GM19372 (cell line): ENCODE measurements at regions not wholly inside any gene's neighbourhood (a gene's known extent, or its start where the extent isn't known, plus 50 kb on each side); places are given as distances from the start of the nearest gene placed in this dataset.
"Not testable (repeated sequence)": the region's sequence is repeated elsewhere in the genome, so short reads cannot be mapped to it uniquely, and the experiment has no call there.

Experiments used
- ATAC-seq: cut with Tn5 transposase; IDR thresholded peaks from one replicate; pipeline ENCODE4 v1.9.1; 2021; ENCODE audit warnings: mild to moderate bottlenecking, low read depth, moderate library complexity; ENCODE audit not compliant: unreplicated experiment

GRCh38 chr21:23886828-23887724, 1720.2 kb downstream of the MRPL39 start:
- ATAC-seq = no peak

- no peak for ATAC-seq
Observed at GRCh38 chr21:23881783-23882182, 1725.5 kb downstream of the MRPL39 start.

- ATAC-seq = no peak
Observed at GRCh38 chr21:23876925-23877558, 1730.2 kb downstream of the MRPL39 start.

GRCh38 chr21:23874271-23874670, 1733.0 kb downstream of the MRPL39 start:
- no peak for ATAC-seq

- no peak for ATAC-seq
Observed at GRCh38 chr21:23861911-23862504, 1745.3 kb downstream of the MRPL39 start.

- no peak for ATAC-seq
Observed at GRCh38 chr21:23858878-23859277, 1748.4 kb downstream of the MRPL39 start.

- no peak for ATAC-seq
Observed at GRCh38 chr21:23853796-23854379, 1753.4 kb downstream of the MRPL39 start.

- no peak for ATAC-seq
Observed at GRCh38 chr21:23837564-23837963, 1769.7 kb downstream of the MRPL39 start.

GRCh38 chr21:23822760-23823159, 1784.5 kb downstream of the MRPL39 start:
- no peak for ATAC-seq

- no peak for ATAC-seq
Observed at GRCh38 chr21:23817337-23817736, 1789.9 kb downstream of the MRPL39 start.

- no peak for ATAC-seq
Observed at GRCh38 chr21:23812485-23812884, 1794.8 kb downstream of the MRPL39 start.

- ATAC-seq = no peak
Observed at GRCh38 chr21:23811805-23812204, 1795.5 kb downstream of the MRPL39 start.

- no peak for ATAC-seq
Observed at GRCh38 chr21:23809573-23809972, 1797.7 kb downstream of the MRPL39 start.

GRCh38 chr21:23806966-23807548, 1800.2 kb downstream of the MRPL39 start:
- ATAC-seq = not testable (repeated sequence)

GRCh38 chr21:23804866-23805265, 1802.4 kb downstream of the MRPL39 start:
- no peak for ATAC-seq

- ATAC-seq = no peak
Observed at GRCh38 chr21:23801292-23801691, 1806.0 kb downstream of the MRPL39 start.

GRCh38 chr21:23799376-23799775, 1807.9 kb downstream of the MRPL39 start:
- no peak for ATAC-seq

- ATAC-seq = no peak
Observed at GRCh38 chr21:23792300-23792699, 1815.0 kb downstream of the MRPL39 start.

- ATAC-seq = no peak
Observed at GRCh38 chr21:23789864-23790263, 1817.4 kb downstream of the MRPL39 start.

- ATAC-seq = no peak
Observed at GRCh38 chr21:23780326-23780725, 1827.0 kb downstream of the MRPL39 start.

GRCh38 chr21:23743821-23744220, 1863.5 kb downstream of the MRPL39 start:
- no peak for ATAC-seq
